Keratinocyte (primary cell): ENCODE measurements at regions not wholly inside any gene's neighbourhood (a gene's known extent, or its start where the extent isn't known, plus 50 kb on each side); places are given as distances from the start of the nearest gene placed in this dataset.

ENCODE experiments used
- DNase-seq: peaks from one replicate; pipeline ENCODE4 v3.0.0-alpha.2; 2011; ENCODE audit warnings: low read depth, missing footprints, low spot score
- FAIRE-seq: peaks from 2 replicates; lab custom pipeline; 2011; peaks lifted over from hg19 to GRCh38; lab: Jason Lieb, UNC
- H2AFZ ChIP-seq: 2 replicates; pipeline ENCODE4 v1.6.0; 2012; ENCODE audit warnings: low read length, control low read depth, inconsistent platforms; ENCODE audit not compliant: control insufficient read depth
- H3K27ac ChIP-seq: 2 replicates; pipeline ENCODE4 v1.5.1; 2011; ENCODE audit warnings: low read length; ENCODE audit not compliant: control insufficient read depth, insufficient read depth
- H3K27me3 ChIP-seq: 3 replicates; pipeline ENCODE4 v1.6.0; 2011; ENCODE audit warnings: low read length; ENCODE audit not compliant: control insufficient read depth, insufficient read depth; ENCODE audit errors: extremely low read depth
- H3K36me3 ChIP-seq, 2 experiments: 2 replicates in 1 of 2; 3 replicates in 1 of 2; pipeline ENCODE4 v1.5.1; 2011; ENCODE audit warnings: low read length in 2 of 2, mild to moderate bottlenecking in 1 of 2; ENCODE audit not compliant: control insufficient read depth in 2 of 2, insufficient read depth in 2 of 2; ENCODE audit errors: extremely low read depth in 1 of 2
- H3K4me1 ChIP-seq: 3 replicates; pipeline ENCODE4 v1.5.1; 2011; ENCODE audit warnings: low read length; ENCODE audit not compliant: control insufficient read depth, insufficient read depth; ENCODE audit errors: extremely low read depth
- H3K4me2 ChIP-seq: 3 replicates; pipeline ENCODE4 v1.6.0; 2011; ENCODE audit warnings: low read depth, low read length; ENCODE audit not compliant: control insufficient read depth, insufficient read depth; ENCODE audit errors: extremely low read depth
- H3K4me3 ChIP-seq, 3 experiments: fragments of 200-600 bp in 1 of 3; sonication (generic) in 1 of 3; 2 replicates in 2 of 3; 3 replicates in 1 of 3; pipeline ENCODE4 v1.5.1; 2011 to 2016; ENCODE audit warnings: low read length in 3 of 3, mild to moderate bottlenecking in 3 of 3, control low read depth in 2 of 3, inconsistent platforms in 1 of 3, low read depth in 1 of 3, mixed read lengths in 1 of 3, mixed run types in 1 of 3, moderate library complexity in 1 of 3; ENCODE audit not compliant: control insufficient read depth in 2 of 3, insufficient read depth in 2 of 3; ENCODE audit errors: extremely low read depth in 1 of 3
- H3K79me2 ChIP-seq: 2 replicates; pipeline ENCODE4 v1.6.0; 2012; ENCODE audit warnings: low read length; ENCODE audit not compliant: control insufficient read depth, insufficient read depth
- H3K9ac ChIP-seq: 3 replicates; pipeline ENCODE4 v1.6.0; 2011; ENCODE audit warnings: low read length; ENCODE audit not compliant: control insufficient read depth, insufficient read depth; ENCODE audit errors: extremely low read depth
- H3K9me1 ChIP-seq: 3 replicates; pipeline ENCODE4 v1.6.0; 2011; ENCODE audit warnings: low read length; ENCODE audit not compliant: control insufficient read depth, insufficient read depth; ENCODE audit errors: extremely low read depth
- H3K9me3 ChIP-seq: 2 replicates; pipeline ENCODE4 v1.5.1; 2012; ENCODE audit warnings: low read depth, low read length; ENCODE audit not compliant: control insufficient read depth
- H4K20me1 ChIP-seq: 3 replicates; pipeline ENCODE4 v1.6.0; 2011; ENCODE audit warnings: low read length; ENCODE audit not compliant: control insufficient read depth, insufficient read depth; ENCODE audit errors: extremely low read depth
- CTCF ChIP-seq, 3 experiments: IDR thresholded peaks in 1 of 3; conservative IDR thresholded peaks in 1 of 3; optimal IDR thresholded peaks in 1 of 3; 2 replicates in 2 of 3; 3 replicates in 1 of 3; pipeline versions ENCODE3 to v1.5.1; 2011; ENCODE audit warnings: low read length in 3 of 3, mild to moderate bottlenecking in 3 of 3, moderate library complexity in 2 of 3, control low read depth in 1 of 3, inconsistent platforms in 1 of 3; ENCODE audit not compliant: insufficient read depth in 2 of 3; ENCODE audit errors: extremely low read depth in 1 of 3
- EZH2 ChIP-seq: IDR thresholded peaks from one replicate; pipeline ENCODE4 v1.6.1; 2012; ENCODE audit warnings: inconsistent platforms, mild to moderate bottlenecking, low read length, moderate library complexity
- dilution Hi-C: fragments of 300-500 bp; cut with MboI; formaldehyde crosslinking; loops from one replicate; pipeline ENCODE4 v1.7.0; 2020; ENCODE audit warnings: low sequenced_read_pairs; ENCODE audit not compliant: extremely low pct_ligation_motif_present

- H2AFZ ChIP-seq: no peak overlapping the region
- dilution Hi-C loops: no loop called here
- H3K9me1 ChIP-seq: no peaks in the 10 kb centered on the region
- H4K20me1 ChIP-seq: no peaks in the 10 kb centered on the region
- DNase-seq: no peak
- no peaks in the 10 kb centered on the region for H3K79me2 ChIP-seq
- no peak overlapping the region for H3K9ac ChIP-seq
- H3K9me3 ChIP-seq: no peaks in the 10 kb centered on the region
- TF ChIP-seq EZH2 (no peak), CTCF (optimal IDR thresholded peaks at IDR 0.05 in 1 of 3, IDR thresholded peaks at IDR 0.05 in 1 of 3, conservative IDR thresholded peaks at IDR 0.05 in 1 of 3; ENCODE audit: extremely low read depth in 1 of 3, insufficient read depth in 2 of 3, low read length in 3 of 3) (no peak)
- no peaks in the 10 kb centered on the region for H3K36me3 ChIP-seq
- no peaks in the 10 kb centered on the region for H3K4me1 ChIP-seq
- no peaks in the 10 kb centered on the region for H3K27me3 ChIP-seq
- no peak overlapping the region for H3K4me3 ChIP-seq
- H3K4me2 ChIP-seq: no peak overlapping the region
- H3K27ac ChIP-seq: no peak overlapping the region
- FAIRE-seq: no peak
Observed at GRCh38 chr12:78556651-78557050, 307.9 kb upstream of the SYT1 start.

GRCh38 chr12:78559416-78559815 lies 305.2 kb upstream of the SYT1 start:
- no peaks in the 10 kb centered on the region for H3K27me3 ChIP-seq
- no peak for DNase-seq
- H3K4me2 ChIP-seq: no peak overlapping the region
- no peak overlapping the region for H2AFZ ChIP-seq
- TF ChIP-seq EZH2 (no peak), CTCF (optimal IDR thresholded peaks at IDR 0.05 in 1 of 3, IDR thresholded peaks at IDR 0.05 in 1 of 3, conservative IDR thresholded peaks at IDR 0.05 in 1 of 3; ENCODE audit: extremely low read depth in 1 of 3, insufficient read depth in 2 of 3, low read length in 3 of 3) (no peak)
- no peaks in the 10 kb centered on the region for H3K9me1 ChIP-seq
- H3K9me3 ChIP-seq: no peaks in the 10 kb centered on the region
- dilution Hi-C loops: no loop called here
- no peaks in the 10 kb centered on the region for H4K20me1 ChIP-seq
- no peak overlapping the region for H3K4me3 ChIP-seq
- no peaks in the 10 kb centered on the region for H3K36me3 ChIP-seq
- H3K4me1 ChIP-seq: no peaks in the 10 kb centered on the region
- no peak overlapping the region for H3K27ac ChIP-seq
- no peak for FAIRE-seq
- H3K79me2 ChIP-seq: no peaks in the 10 kb centered on the region
- no peak overlapping the region for H3K9ac ChIP-seq
